T-helper 2 cell treated with Interferon-gamma antibody and Interleukin-4, amounts not matched to agents 5 μg/mL and 100 μg/mL, for 36 hours (primary cell): ENCODE measurements at regions not wholly inside any gene's neighbourhood (a gene's known extent, or its start where the extent isn't known, plus 50 kb on each side); places are given as distances from the start of the nearest gene placed in this dataset.
"Not testable (repeated sequence)": the region's sequence is repeated elsewhere in the genome, so short reads cannot be mapped to it uniquely, and the experiment has no call there.

Experiments
- DNase-seq: peaks from one replicate; pipeline ENCODE4 v3.0.0; 2021; ENCODE audit warnings: low spot score
- H3K27ac Mint-ChIP-seq: one replicate; pipeline ENCODE4 v1.8.0; 2021; ENCODE audit warnings: mild to moderate bottlenecking, mixed read lengths
- H3K27me3 Mint-ChIP-seq: one replicate; pipeline ENCODE4 v1.8.0; 2021; ENCODE audit warnings: low read depth, mixed read lengths
- H3K36me3 Mint-ChIP-seq: one replicate; pipeline ENCODE4 v1.8.0; 2021; ENCODE audit warnings: low read depth, mixed read lengths
- H3K4me1 Mint-ChIP-seq: one replicate; pipeline ENCODE4 v1.8.0; 2021; ENCODE audit warnings: low read depth, mixed read lengths
- H3K4me3 Mint-ChIP-seq: one replicate; pipeline ENCODE4 v1.8.0; 2022; ENCODE audit warnings: mild to moderate bottlenecking, moderate library complexity, mixed read lengths
- H3K9me3 Mint-ChIP-seq: one replicate; pipeline ENCODE4 v1.8.0; 2021; ENCODE audit warnings: mixed read lengths

DNA sequence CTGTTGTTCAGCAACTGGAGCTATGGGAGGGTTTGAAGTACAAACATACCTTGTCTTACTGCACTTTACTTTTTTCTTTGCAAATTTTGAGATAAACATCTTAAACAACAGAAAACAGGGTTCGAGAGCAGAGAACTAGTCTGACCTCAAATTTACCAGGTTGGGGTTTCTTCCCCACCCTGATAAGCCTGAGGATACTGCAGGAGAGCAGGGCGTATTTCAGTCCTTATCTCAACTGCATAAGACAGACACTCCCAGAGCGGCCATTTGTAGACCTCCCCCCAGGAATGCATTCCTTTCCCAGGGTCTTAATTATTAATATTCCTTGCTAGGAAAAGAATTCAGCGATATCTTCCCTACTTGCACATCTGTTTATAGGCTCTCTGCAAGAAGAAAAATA lies 242.1 kb upstream of the DDHD1 start:
- H3K27me3 Mint-ChIP-seq, DNase-seq, H3K36me3 Mint-ChIP-seq, H3K27ac Mint-ChIP-seq, H3K4me1 Mint-ChIP-seq, H3K4me3 Mint-ChIP-seq: not testable (repeated sequence)
- peaks cover 22% of the 10 kb centered on the region for H3K9me3 Mint-ChIP-seq

DNA sequence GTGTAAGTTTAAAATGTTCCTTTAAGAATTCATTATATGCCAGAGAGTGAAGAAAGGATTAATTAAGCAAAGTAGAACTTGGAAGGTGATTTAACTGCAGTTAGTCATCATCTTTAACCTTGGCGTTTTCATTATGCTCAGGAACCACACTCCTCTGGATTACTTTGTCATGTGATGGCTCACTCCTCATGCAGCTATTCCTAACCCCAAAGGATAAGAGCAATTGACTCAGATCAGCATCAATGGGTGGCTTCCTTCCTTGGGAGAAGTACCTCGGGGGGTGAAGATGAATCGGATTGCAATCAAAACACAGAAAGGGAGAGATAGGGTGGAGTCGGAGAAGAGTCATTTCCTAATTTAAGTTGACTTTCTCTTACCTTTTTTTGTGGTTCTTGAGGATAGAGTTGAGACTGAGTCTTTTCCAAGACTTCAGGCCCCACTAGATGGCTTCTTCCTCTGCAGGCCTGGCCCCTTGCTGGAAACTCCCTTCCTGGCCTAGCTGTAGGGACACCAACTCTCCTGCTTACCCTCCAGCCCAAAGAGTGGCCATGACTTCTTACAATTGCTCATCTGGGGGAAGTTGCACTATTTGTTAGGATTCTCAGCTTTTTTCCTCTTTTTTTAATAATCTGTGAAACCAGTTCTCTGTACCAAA lies 238.6 kb upstream of the DDHD1 start:
- no peak overlapping the region for H3K27ac Mint-ChIP-seq

DNA sequence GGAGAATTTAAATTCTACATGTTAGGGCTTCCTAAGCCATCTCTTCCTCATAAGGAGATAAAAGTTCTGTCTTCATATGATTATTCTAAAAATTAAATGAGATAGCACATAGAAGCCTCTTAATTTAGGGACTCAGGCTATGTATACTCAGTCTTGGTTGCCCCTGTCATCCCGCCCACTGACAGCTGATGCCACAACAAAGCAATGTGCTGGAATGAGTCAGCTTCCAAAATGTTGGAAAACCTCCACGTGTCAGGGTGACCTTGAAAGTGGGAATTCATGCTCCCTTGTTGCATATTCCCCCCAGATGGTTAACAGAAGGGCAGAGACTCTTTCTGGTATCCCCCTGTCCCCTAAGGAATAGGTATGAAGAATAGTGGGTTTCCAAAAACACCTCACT lies 238.0 kb upstream of the DDHD1 start:
- no peaks in the 10 kb centered on the region for H3K4me1 Mint-ChIP-seq
- no peak for DNase-seq
- H3K9me3 Mint-ChIP-seq = peaks cover 11% of the 10 kb centered on the region
- H3K27me3 Mint-ChIP-seq = peaks cover 3% of the 10 kb centered on the region
- H3K36me3 Mint-ChIP-seq = no peaks in the 10 kb centered on the region
- no peak overlapping the region for H3K4me3 Mint-ChIP-seq
- no peak overlapping the region for H3K27ac Mint-ChIP-seq

More for the DNA sequence above, 238.6 kb upstream of the DDHD1 start:
- Mint-ChIP-seq H3K4me3 (no peak overlapping the region), H3K27me3 (peaks cover 3% of the 10 kb centered on the region), H3K4me1 (no peaks in the 10 kb centered on the region), H3K36me3 (no peaks in the 10 kb centered on the region), H3K9me3 (peaks cover 17% of the 10 kb centered on the region)
- DNase-seq = no peak

DNA sequence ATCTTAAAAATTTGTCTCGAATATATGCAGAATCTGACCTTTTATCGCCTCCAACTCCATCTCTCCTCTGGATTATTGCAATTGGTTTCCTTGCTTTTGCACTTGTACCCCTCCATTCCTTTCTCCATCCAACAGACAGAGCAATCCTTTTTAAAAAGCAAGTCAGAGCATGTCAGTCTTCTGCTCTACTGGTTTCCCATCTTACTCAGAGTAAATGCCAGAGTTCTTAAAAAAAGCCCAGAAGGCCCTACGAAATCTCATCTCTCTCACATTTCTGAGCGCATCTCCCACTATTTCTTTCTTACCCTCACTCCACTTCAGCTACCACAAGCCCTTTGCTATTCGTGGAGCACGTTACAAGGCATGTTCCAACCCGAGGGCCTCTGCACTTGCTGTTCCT lies 236.9 kb upstream of the DDHD1 start:
- H3K27ac Mint-ChIP-seq = no peak overlapping the region
- H3K4me3 Mint-ChIP-seq = no peak overlapping the region
- H3K9me3 Mint-ChIP-seq = peaks cover 8% of the 10 kb centered on the region
- peaks cover 3% of the 10 kb centered on the region for H3K27me3 Mint-ChIP-seq
- H3K36me3 Mint-ChIP-seq = no peaks in the 10 kb centered on the region
- no peak for DNase-seq
- H3K4me1 Mint-ChIP-seq = no peaks in the 10 kb centered on the region

DNA sequence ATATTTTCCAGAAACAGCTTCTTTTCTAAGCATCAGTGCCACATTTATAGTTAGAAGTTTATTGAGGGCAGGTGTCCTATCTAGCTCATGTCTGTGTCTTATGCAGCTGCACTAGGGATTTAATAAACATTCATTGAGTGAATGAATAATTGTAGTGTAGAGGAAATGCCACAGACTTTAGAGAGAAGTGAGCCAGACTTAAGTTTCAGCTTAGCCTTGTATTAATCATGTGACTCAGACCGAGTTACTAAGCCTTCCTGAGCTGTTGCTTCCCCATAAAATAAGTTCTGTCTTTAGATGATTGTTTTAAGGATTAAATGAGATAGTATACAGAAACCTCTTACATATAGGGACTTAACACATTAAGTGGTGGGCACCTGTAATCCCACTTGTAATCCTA lies 236.1 kb upstream of the DDHD1 start:
- H3K4me1 Mint-ChIP-seq = no peaks in the 10 kb centered on the region
- H3K9me3 Mint-ChIP-seq = peaks cover 2% of the 10 kb centered on the region
- DNase-seq = no peak
- H3K27ac Mint-ChIP-seq = no peak overlapping the region
- H3K36me3 Mint-ChIP-seq = no peaks in the 10 kb centered on the region
- H3K4me3 Mint-ChIP-seq = no peak overlapping the region
- peaks cover 3% of the 10 kb centered on the region for H3K27me3 Mint-ChIP-seq

DNA sequence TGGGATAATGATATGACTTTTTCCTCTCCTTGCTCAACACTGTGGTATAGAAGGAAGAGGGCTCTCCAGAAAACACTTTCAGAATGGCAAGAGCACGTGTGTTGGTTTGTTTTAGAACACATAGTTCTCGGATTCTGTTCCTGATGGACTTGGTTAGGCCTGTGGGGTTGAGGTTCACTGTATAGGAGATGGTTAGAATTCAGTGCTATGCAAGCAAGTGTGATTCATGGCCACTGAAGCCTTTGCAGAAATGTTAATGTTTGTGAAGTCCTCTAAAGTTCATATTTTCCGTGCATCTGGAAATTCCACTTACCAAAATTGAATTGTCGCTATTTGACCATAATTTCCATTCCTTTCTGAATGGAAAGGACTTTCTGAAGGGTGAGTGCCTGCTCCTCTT lies 233.2 kb upstream of the DDHD1 start:
- Mint-ChIP-seq H3K4me3 (no peak overlapping the region), H3K4me1 (no peaks in the 10 kb centered on the region), H3K9me3 (no peaks in the 10 kb centered on the region), H3K27me3 (peaks cover 3% of the 10 kb centered on the region), H3K27ac (no peak overlapping the region), H3K36me3 (no peaks in the 10 kb centered on the region)
- no peak for DNase-seq

DNA sequence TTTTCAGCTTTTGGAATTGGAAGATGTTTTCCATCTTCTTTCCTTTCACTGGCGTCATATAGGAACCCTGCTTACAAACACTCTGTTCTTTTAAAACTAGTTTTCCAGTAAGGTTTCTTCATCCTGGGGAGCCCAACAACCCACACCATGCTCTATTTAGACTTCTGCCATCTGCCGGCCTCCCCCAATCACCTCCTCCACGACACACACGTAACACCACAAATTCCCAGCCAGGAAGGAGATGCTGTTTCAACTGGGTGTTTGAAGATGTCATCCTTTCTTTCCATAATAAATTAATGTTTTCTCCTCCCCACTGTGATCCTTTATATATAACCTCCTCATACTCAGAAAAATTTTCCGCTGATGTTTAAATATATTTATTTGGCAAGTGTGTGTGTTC lies 231.4 kb upstream of the DDHD1 start:
- H3K4me3 Mint-ChIP-seq = no peak overlapping the region
- H3K27ac Mint-ChIP-seq = no peak overlapping the region
- peaks cover 3% of the 10 kb centered on the region for H3K27me3 Mint-ChIP-seq
- DNase-seq = no peak
- no peaks in the 10 kb centered on the region for H3K4me1 Mint-ChIP-seq
- no peaks in the 10 kb centered on the region for H3K36me3 Mint-ChIP-seq
- no peaks in the 10 kb centered on the region for H3K9me3 Mint-ChIP-seq

DNA sequence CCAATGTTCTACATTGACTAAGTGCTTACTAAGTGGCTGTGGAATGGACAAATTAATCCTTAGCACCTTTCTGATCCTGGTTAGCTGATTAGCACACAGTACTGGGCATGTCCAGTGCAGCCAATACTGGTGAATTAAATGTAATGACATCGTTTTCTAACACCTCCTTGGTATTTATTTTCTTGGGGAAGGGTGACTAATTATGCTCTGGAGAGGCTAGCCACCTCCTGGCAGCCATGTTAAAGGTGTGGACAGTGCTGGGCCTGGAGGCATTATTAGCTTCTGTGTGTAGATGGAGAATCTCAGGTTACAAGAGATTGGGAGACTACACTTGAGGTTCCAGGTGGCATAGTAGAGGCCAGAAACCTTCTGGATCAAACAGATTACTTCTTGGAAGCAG lies 230.9 kb upstream of the DDHD1 start:
- Mint-ChIP-seq H3K4me1 (no peaks in the 10 kb centered on the region), H3K4me3 (no peak overlapping the region), H3K36me3 (no peaks in the 10 kb centered on the region), H3K27ac (no peak overlapping the region), H3K9me3 (no peaks in the 10 kb centered on the region), H3K27me3 (peaks cover 3% of the 10 kb centered on the region)
- no peak for DNase-seq

DNA sequence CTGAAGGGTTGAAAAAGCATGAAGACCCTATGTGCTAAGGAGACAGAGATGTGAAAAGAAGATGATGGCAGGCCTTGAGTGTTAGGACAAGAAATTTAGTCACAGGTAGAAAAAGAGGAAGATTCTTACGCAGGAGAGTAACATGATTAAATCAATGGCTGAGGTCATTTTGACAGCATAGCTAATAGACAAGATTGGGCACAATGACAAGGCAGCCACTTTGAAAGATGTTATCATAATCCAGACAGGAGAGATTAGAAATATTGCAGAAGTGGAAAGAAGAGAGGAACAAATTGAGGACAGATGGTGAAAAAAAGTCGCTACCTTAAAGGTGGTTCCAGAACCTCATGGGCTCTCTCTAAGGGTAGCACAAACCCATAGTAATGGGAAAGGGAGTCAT lies 228.8 kb upstream of the DDHD1 start:
- Mint-ChIP-seq H3K4me3 (no peak overlapping the region), H3K27ac (no peak overlapping the region), H3K27me3 (no peaks in the 10 kb centered on the region), H3K4me1 (no peaks in the 10 kb centered on the region), H3K36me3 (no peaks in the 10 kb centered on the region), H3K9me3 (no peaks in the 10 kb centered on the region)
- no peak for DNase-seq

DNA sequence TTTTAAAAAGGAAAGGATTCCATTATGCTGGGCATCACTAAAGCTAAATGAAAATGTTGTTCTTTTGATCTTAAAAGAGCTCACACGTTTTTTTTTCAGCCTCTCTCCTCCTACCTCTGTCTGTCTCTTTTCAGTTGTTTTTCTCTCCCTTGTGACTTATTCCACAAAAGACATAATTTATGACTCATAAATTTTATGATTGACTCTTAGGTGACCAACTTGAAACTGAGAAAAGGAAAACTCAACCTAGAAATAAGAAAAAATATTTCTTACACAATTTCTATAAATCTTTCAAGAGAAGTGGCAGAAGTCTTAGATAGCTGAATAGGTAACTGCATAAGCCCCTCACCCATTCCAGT lies 227.7 kb upstream of the DDHD1 start:
- Mint-ChIP-seq H3K4me1 (no peaks in the 10 kb centered on the region), H3K9me3 (no peaks in the 10 kb centered on the region), H3K27ac (no peak overlapping the region), H3K36me3 (no peaks in the 10 kb centered on the region), H3K4me3 (no peak overlapping the region), H3K27me3 (no peaks in the 10 kb centered on the region)
- DNase-seq = no peak

DNA sequence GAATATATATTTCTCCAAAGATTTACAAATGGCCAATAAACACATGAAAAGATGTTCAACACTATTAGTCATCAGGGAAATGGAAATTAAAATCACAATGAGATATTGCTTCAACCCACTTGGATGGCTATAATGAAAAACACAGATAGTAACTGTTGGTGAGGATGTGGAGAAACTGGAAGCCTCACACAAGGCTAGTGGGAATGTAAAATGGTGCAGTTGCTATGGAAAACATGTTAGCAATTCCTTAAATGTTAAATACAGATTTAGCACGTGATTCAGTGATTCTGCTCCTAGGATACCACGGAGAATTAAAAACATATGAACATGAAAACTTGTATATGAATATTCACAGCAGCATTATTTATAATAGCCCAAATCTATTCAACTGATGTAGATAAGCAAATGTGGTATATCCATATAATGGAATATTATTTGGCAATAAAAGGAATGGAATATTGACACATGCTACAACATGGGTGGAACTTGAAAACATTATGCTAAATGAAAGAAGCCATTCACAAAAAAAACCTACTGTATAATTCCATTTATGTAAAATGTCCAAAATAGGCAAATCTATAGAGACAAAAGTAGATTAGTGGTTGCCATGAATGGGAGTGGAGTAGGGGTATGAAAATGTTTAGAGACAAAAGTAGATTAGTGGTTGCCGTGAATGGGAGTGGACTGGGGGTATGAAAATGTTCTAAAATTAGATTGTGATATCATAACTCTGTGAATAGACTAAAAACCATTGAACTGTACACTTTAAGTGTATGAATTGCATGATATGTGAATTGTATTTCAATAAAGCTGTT lies 227.1 kb upstream of the DDHD1 start:
- Mint-ChIP-seq H3K4me3 (no peak overlapping the region), H3K9me3 (no peaks in the 10 kb centered on the region), H3K4me1 (no peaks in the 10 kb centered on the region), H3K27me3 (no peaks in the 10 kb centered on the region), H3K36me3 (no peaks in the 10 kb centered on the region), H3K27ac (no peak overlapping the region)
- DNase-seq = no peak

DNA sequence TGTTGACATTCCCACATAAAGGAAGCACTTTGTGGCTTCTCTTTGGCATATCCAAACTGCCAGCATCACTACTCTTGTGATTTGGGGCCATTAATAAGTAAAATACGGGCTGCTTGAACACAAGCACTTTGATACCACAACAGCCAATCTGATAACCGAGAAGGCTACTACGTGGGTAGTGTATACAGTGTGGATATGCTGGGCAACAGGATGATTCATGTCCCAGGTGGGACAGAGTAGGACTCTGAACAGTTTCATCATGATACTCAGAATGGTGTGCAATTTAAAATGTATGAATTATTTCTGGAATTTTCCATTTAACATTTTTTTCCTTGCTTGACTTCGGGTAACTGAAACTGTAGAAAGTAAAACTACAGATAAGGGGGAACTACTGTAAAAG lies 225.0 kb upstream of the DDHD1 start:
- H3K4me1 Mint-ChIP-seq = no peaks in the 10 kb centered on the region
- no peak overlapping the region for H3K27ac Mint-ChIP-seq
- no peaks in the 10 kb centered on the region for H3K9me3 Mint-ChIP-seq
- H3K36me3 Mint-ChIP-seq = no peaks in the 10 kb centered on the region
- no peak for DNase-seq
- no peak overlapping the region for H3K4me3 Mint-ChIP-seq
- H3K27me3 Mint-ChIP-seq = no peaks in the 10 kb centered on the region

DNA sequence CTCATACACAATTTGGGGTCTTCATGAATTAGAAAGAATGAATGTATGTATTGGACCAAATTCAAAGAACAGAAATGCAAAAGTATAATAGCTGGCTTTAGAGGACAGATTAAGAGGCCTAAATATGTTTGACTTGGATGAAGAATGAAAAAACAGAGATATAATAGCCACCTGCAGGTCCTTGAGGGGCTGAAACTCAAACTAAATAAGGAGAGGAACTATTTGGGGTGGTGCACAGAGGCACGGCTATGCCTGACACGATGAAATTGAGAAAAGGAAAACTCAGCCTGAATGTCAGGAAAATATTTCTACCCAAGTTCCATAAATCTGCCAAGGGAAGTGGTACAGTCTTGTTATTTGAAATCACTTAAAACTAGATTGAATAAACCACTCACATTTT lies 222.9 kb upstream of the DDHD1 start:
- no peak for DNase-seq
- Mint-ChIP-seq H3K27me3 (no peaks in the 10 kb centered on the region), H3K4me3 (no peak overlapping the region), H3K36me3 (no peaks in the 10 kb centered on the region), H3K27ac (no peak overlapping the region), H3K9me3 (no peaks in the 10 kb centered on the region), H3K4me1 (no peaks in the 10 kb centered on the region)

DNA sequence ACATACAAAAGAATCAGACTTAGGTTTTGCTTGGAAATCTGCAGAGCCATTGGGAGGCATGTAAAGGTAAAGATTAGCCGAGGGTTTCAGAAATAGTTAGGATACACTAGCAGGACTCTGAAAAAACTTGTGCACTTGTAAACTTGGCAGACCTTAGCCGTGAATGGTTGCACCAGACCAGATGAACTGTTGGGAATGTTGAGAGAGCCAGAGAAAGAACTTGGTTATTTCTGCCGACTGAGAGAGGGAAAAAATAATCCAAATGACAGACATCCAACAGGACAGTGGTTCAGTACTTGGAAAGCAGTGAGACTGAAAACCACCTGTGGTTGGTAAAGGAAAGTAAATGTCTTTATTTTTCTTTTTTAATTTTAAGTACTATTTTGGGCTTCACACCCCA lies 222.5 kb upstream of the DDHD1 start:
- no peak overlapping the region for H3K4me3 Mint-ChIP-seq
- no peaks in the 10 kb centered on the region for H3K36me3 Mint-ChIP-seq
- H3K4me1 Mint-ChIP-seq = no peaks in the 10 kb centered on the region
- H3K27me3 Mint-ChIP-seq = no peaks in the 10 kb centered on the region
- no peak for DNase-seq
- no peaks in the 10 kb centered on the region for H3K9me3 Mint-ChIP-seq
- no peak overlapping the region for H3K27ac Mint-ChIP-seq

DNA sequence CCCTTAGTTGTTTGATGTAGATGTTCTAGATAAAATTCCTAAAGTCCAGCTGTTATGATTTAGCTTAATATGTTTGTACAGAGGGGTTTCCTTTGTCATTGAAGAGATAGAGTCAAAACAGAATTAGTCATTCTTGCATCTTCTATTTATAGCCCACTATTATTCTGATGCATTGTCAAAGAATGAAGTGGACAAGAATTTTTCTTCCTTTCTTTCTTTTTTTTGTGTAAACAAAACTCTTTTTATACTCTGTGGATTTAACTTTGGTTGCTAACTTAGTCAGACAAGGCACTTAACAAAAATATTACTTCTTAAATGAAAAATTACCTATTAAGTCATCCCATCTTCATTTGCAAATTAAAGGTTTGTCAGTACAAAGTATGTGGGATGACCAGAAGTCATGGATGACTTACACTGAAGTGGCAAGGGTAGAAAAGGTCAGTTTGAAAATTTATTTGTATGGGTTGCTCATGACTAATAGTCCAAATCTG lies 215.6 kb upstream of the DDHD1 start:
- DNase-seq = no peak
- Mint-ChIP-seq H3K4me1 (no peaks in the 10 kb centered on the region), H3K27ac (no peak overlapping the region)

More for the DNA sequence above, 215.6 kb upstream of the DDHD1 start:
- Mint-ChIP-seq H3K9me3 (peaks cover 3% of the 10 kb centered on the region), H3K4me3 (no peak overlapping the region), H3K36me3 (no peaks in the 10 kb centered on the region), H3K27me3 (no peaks in the 10 kb centered on the region)
